GM21786 (cell line): ENCODE measurements at regions not wholly inside any gene's neighbourhood (a gene's known extent, or its start where the extent isn't known, plus 50 kb on each side); places are given as distances from the start of the nearest gene placed in this dataset.

Experiments used
- ATAC-seq: cut with Tn5 transposase; IDR thresholded peaks from one replicate; pipeline ENCODE4 v1.9.1; 2021; ENCODE audit not compliant: unreplicated experiment

DNA sequence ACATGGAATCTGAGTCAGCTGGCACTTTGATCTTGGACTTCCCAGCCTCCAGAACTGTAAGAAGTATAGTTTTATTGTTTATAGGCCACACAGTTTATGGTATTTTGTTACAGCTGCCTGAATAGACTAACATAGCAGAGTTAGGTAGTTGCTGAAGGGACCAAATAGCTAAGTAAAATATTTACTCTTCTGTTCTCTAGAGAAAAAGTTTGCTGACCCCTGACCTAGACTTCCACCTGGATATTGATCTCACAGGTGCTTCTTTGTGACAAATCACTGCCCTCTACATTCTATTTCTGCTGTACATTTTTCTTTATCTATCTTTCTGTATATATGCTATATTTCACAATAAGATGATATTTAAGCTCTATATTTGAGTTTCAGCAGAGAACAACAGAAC lies 212.5 kb downstream of the CSNK2A3 start:
- ATAC-seq, result no peak

DNA sequence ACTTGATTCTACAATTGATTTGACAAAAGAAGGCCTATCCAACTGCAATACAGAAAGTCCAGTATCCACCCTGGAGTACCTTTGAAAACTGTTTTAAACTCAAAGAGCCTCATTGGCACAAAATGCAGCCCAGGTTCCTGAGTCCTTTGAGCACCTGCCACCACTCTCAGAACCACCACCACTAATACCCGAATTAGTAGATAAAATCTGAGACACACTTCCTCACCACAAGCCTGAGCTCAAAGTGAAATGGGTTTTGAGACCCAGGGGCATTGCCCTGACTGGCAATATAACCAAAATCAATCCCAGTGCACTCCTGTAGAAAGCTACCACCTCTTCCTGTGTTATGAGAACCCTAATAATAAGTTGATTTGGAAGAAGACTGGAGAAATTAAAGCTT lies 215.7 kb downstream of the CSNK2A3 start:
- ATAC-seq, result no peak

DNA sequence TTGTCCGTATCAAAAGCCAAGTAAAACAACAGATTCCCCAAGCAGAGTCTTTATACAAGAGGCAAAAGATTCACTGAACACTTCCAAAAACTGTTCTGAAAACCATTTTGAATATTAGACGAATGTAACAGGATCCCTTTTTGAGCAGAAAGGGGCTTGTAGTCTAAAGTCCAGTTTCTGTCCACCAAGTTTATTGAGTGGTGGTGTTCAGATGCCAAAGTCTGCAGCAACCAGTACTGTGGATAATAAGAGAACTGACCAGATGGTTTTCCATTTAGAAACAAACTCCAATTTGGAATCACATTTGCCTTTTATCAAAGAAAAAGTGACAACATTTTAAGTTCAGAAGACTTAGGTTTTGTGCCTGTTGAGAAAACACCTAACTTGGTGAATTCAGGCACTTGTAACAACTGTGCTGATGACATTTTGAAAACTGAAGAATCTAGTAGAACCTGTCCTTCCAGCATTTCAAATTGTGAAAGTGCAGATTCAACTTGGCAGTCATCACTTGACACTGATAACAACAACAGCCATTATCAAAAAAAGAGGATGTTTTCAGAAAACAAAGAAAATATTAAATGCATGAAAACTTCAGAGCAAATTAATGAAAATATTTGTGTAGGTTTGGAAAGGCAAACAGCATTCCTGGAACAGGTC lies 217.1 kb downstream of the CSNK2A3 start:
- ATAC-seq, result no peak

DNA sequence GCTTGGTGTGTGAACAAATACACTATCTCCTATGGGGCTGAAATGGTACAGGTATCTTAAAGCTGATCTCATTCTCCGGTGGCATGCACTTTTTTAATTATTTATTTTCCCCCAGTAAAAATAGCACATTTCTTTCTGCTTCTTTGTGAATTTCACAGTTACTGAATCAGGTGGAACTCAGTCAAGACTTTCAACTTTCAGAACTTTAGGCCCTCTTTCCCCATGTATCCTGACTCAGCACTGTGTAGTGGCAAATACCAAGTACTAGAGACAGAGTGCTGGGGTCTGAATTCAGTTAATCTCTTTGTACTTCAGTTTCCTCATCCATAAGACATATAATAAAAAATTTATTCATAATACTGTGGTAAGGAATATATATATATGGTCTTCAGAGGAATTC lies 223.9 kb downstream of the CSNK2A3 start:
- no peak for ATAC-seq

DNA sequence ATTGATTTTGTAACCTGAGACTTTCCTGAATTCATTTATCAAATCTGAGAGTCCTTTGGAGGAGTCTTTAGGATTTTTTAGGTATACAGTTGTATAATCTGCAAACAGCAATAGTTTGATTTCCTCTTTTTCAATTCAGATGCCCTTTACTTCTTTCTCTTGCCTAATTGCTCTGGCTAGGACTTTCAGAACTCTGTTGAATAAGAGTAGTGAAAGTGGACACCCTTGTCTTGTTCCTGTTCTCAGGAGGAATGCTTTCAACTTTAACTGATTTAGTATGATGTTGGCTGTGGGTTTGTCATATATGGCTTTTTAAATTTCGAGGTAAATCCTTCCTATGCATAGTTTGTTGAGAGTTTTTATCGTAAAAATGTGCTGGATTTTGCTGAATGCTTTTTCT lies 227.4 kb downstream of the CSNK2A3 start:
- ATAC-seq, result no peak

DNA sequence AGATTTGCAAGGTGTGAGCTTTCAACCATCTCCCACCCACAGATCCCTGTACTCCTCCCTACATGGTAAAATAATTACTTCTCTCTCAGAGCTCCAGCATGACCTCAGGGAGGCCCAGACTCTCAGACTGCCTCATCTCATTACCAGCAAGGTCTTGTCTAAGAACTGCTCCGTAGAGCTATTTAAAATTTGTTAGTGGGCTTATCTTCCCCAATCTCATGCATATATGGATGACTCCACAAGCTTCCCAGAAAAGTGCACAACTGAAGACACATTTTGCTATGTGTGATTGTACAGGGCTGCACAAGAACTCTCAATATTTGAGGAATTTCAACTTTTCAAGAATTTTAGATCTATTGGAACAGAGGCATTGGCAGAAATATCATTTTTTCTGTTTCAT lies 230.3 kb downstream of the CSNK2A3 start:
- no peak for ATAC-seq

- no peak for ATAC-seq
These were observed 233.1 kb downstream of the CSNK2A3 start for GRCh38 chr11:11119917-11120316.

- no peak for ATAC-seq
These were observed 235.3 kb downstream of the CSNK2A3 start for GRCh38 chr11:11117730-11118129.

- no peak for ATAC-seq
These were observed 237.6 kb downstream of the CSNK2A3 start for GRCh38 chr11:11115475-11115874.

DNA sequence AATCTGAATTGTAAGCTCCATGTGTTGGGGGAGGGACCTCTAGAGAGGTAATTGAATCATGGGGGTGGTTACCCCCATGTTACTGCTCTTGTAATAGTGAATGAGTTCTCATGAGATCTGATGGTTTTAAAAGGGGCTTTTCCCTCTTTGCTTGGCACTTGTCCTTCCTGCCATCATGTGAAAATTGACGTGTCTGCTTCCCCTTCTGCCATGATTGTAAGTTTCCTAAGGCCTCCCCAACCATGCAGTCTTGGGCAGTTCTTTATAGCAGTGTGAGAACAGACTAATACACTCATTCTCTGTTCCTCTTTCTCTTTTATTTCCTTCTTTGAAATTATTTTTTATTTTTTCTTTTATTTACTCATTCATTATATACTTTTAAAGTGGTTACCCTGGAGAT lies 239.4 kb downstream of the CSNK2A3 start:
- no peak for ATAC-seq

- ATAC-seq, result no peak
These were observed 245.0 kb downstream of the CSNK2A3 start for GRCh38 chr11:11108026-11108425.

DNA sequence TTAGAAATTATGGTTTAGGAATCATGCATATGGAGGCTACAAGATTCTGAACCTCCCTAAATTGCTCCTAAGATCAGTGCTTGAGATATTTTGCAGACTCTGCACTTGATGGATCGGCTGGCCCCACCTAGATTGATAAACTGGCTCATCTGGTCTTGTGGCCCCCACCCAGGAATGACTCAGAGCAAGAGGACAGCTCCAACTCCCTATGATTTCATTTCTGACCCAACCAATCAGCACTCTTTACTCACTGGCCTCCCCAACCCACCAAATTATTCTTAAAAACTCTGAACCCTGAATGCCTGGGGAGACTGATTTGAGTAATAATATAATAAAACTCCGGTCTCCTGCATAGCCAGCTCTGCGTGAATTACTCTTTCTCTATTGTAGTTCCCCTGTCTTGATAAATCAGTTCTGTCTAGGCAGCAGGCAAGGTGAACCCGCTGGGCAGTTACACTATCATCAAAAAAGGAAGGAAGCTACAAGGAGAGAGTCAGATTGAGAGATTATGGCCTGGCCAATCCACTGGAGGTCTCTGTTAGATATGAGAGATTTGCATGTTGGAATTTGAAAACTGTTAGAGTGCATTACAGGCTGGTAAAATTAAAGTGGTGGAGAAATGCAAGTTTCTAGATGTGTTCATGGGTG lies 245.8 kb downstream of the CSNK2A3 start:
- no peak for ATAC-seq

GRCh38 chr11:11105361-11105760 lies 247.5 kb upstream of the ZBED5 start:
- no peak for ATAC-seq

DNA sequence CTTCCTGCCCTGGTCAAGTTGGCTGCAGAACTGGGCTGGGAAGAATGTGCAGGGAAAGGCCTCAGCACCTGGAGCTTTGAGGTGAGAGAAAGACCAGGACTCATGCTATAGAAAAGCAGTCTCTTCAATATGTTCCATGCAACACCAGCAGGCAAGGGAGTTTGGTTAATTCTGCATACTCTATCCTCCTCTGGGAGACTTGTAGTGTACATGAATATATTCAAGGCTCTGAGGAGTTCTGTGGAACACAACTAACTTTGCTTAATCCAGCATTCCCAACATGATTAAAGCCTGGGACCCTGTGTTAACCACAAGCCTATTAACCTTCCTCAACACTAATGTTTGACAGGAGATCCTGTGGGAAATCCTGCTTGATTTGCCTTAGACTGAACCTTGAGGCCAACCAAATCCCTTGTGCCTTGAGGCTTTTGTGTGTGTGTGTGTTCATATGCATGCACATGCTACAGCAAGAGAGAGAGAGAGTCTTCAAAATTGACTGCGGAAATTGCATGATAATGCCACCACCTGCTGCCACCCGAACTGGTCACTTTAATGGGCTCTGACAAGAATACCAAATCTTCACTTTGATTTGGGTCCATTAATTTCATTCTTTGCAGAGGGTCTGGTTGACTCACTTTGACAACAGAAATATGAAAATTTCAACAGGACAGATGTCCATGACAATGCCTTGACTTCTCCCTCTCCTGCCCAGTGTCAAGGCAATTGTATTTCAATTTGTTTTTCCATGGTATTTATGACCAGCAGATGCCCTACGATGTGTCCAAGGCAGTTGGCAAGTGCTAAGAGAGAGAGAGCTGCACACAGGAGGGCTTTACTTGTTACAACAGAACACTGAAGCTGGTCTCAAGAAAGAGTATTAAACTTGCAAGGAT lies 238.2 kb upstream of the ZBED5 start:
- no peak for ATAC-seq

GRCh38 chr11:11090495-11090894 lies 232.6 kb upstream of the ZBED5 start:
- ATAC-seq, result no peak

GRCh38 chr11:11089805-11090204 lies 232.0 kb upstream of the ZBED5 start:
- ATAC-seq, result no peak

GRCh38 chr11:11086979-11087378 lies 229.1 kb upstream of the ZBED5 start:
- ATAC-seq, result no peak

GRCh38 chr11:11085580-11085979 lies 227.7 kb upstream of the ZBED5 start:
- ATAC-seq, result no peak

- ATAC-seq, result no peak
These were observed 226.5 kb upstream of the ZBED5 start for GRCh38 chr11:11084337-11084736.

GRCh38 chr11:11083441-11083840 lies 225.6 kb upstream of the ZBED5 start:
- no peak for ATAC-seq

GRCh38 chr11:11082646-11083045 lies 224.8 kb upstream of the ZBED5 start:
- no peak for ATAC-seq

DNA sequence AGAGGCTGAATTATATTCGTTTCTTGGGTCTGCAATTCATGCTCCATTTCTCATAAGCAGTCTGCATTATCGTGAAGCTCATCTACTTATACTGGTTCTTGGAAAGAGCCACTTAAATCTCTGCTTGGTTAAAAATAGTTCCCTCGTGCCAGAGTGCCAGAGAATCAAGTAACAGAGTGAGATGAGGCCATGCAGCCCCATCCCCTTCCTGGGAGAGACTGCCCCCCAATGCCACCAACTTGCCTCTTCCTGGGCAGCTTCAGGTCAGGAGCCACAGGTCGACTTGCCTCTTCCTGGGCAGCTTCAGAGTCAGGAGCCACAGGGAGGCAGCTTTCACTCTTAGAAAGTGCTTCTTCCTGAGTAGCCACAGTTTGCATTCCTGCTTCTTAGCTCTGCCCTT lies 223.9 kb upstream of the ZBED5 start:
- ATAC-seq, result no peak
